Body of pancreas (tissue), 4 donors: ENCODE measurements at regions not wholly inside any gene's neighbourhood (a gene's known extent, or its start where the extent isn't known, plus 50 kb on each side); places are given as distances from the start of the nearest gene placed in this dataset.

Experiments used
- CTCF ChIP-seq, 7 experiments: fragments of 450-650 bp in 4 of 7; fragments of 200-600 bp in 3 of 7; sonication (generic) in 3 of 7; IDR thresholded peaks; one replicate each; pipeline ENCODE4 v1.5.1; 2016 to 2019; ENCODE audit warnings: antibody characterized with exemption in 7 of 7
- POLR2A ChIP-seq, 3 donors: fragments of 450-650 bp; IDR thresholded peaks; one replicate each; pipeline ENCODE4 v1.6.1; 2016; ENCODE audit warnings: antibody characterized with exemption in 3 of 3, mild to moderate bottlenecking in 2 of 3

- no peak for TF ChIP-seq CTCF (IDR thresholded peaks at IDR 0.05)
- TF ChIP-seq POLR2A (IDR thresholded peaks at IDR 0.05), result no peak
Measured at GRCh38 chr18:40984856-40985255, 970.2 kb upstream of the PIK3C3 start.
